ENCODE measurements at regions not wholly inside any gene's neighbourhood (a gene's known extent, or its start where the extent isn't known, plus 50 kb on each side); places are given as distances from the start of the nearest gene placed in this dataset.

DNA sequence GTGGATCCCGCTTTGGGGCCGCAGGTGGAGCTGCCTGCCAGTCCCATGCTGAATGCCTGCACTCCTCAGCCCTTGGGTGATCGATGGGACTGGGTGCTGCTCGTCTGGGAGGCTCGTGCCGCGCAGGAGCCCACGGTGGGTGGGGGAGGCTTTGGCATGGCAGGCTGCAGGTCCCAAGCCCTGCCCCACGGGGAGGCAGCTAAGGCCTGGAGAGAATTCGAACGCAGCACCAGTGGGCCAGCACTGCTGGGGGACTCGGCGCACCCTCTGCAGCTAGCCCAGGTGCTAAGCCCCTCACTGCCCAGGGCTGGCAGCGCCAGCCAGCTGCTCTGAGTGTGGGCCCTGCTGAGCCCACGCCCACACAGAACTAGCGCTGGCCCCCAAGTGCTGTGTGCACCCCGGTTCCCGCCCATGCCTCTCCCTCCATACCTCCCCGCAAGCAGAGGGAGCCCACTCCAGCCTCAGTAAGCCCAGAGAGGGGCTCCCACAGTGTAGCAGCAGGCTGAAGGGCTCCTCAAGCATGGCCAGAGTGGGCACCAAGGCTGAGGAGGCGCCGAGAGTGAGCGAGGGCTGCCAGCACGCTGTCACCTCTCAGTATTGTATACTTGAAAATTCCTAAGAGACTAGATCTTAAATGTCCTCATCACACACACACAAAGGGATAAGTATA is 1654.2 kb upstream of the SLC39A10 start:
- intact Hi-C loops (cut with micrococcal nuclease; ENCODE audit: unreplicated experiment) = no loop called here
- Histone ChIP-seq H3K9me3 (ENCODE audit: low read length) (no peaks in the 10 kb centered on the region), H3K4me2 (ENCODE audit: low read length) (no peak overlapping the region), H3K36me3 (ENCODE audit: insufficient read depth, low read length) (no peaks in the 10 kb centered on the region), H3K4me1 (ENCODE audit: insufficient read depth, low read length, poor library complexity, severe bottlenecking) (no peaks in the 10 kb centered on the region), H3K27ac (ENCODE audit: low read depth, low read length, poor library complexity, severe bottlenecking) (no peak overlapping the region), H3K4me3 (ENCODE audit: low read depth, low read length, poor library complexity, severe bottlenecking) (no peak overlapping the region), H3K9me2 (ENCODE audit: insufficient read depth, low read length) (no peaks in the 10 kb centered on the region), H3K79me2 (ENCODE audit: insufficient read depth, low read depth, low read length) (no peaks in the 10 kb centered on the region), H4K20me1 (ENCODE audit: insufficient read depth, low read length) (no peaks in the 10 kb centered on the region), H2AFZ (ENCODE audit: low read length) (no peak overlapping the region)
- no TSS peak for BruUV-seq (replicated peaks)
- no peak for TF ChIP-seq EZH2phosphoT487 (IDR thresholded peaks at IDR 0.05; ENCODE audit: borderline replicate concordance, low read depth, low read length)
- TF ChIP-seq, protein P1, sequence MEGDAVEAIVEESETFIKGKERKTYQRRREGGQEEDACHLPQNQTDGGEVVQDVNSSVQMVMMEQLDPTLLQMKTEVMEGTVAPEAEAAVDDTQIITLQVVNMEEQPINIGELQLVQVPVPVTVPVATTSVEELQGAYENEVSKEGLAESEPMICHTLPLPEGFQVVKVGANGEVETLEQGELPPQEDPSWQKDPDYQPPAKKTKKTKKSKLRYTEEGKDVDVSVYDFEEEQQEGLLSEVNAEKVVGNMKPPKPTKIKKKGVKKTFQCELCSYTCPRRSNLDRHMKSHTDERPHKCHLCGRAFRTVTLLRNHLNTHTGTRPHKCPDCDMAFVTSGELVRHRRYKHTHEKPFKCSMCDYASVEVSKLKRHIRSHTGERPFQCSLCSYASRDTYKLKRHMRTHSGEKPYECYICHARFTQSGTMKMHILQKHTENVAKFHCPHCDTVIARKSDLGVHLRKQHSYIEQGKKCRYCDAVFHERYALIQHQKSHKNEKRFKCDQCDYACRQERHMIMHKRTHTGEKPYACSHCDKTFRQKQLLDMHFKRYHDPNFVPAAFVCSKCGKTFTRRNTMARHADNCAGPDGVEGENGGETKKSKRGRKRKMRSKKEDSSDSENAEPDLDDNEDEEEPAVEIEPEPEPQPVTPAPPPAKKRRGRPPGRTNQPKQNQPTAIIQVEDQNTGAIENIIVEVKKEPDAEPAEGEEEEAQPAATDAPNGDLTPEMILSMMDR (conservative IDR thresholded peaks at IDR 0.05; ENCODE audit: low read length) = no peak
- CTCF ChIA-PET (ENCODE audit: unreplicated experiment) = no interaction called here
- DNase-seq (ENCODE audit: low spot score) = no peak
- POLR2A ChIA-PET = interaction anchor here (0.6 kb wide), 1 partner anchor 301 kb away, joined by 3 read pairs; no protein-coding TSS in a partner anchor

DNA sequence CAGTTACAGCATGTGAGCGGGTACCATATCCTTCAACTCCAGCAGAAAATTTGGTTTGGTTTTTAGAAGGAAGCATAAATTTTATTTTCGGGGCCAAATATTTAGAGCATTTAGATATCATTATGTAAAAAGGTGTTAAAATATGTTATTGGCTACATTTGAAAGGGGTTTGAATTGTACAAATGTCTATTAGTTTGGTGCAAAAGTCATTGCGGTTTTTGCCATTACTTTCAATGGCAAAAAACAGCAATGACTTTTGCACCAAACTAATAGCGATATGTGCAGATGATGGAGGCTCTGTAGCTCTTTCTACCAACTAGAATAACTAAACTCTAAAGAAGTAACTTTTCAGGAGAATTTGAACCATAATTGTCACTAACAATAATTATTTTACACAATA is 1666.2 kb upstream of the SLC39A10 start:
- no peak overlapping the region for H3K4me3 ChIP-seq (ENCODE audit: low read depth, low read length, poor library complexity, severe bottlenecking)
- no peak overlapping the region for H3K27ac ChIP-seq (ENCODE audit: low read depth, low read length, poor library complexity, severe bottlenecking)
- H3K9me3 ChIP-seq (ENCODE audit: low read length) = no peaks in the 10 kb centered on the region
- no peaks in the 10 kb centered on the region for H4K20me1 ChIP-seq (ENCODE audit: insufficient read depth, low read length)
- no peak overlapping the region for H3K4me2 ChIP-seq (ENCODE audit: low read length)
- H3K79me2 ChIP-seq (ENCODE audit: insufficient read depth, low read depth, low read length) = no peaks in the 10 kb centered on the region
- CTCF ChIA-PET (ENCODE audit: unreplicated experiment) = no interaction called here
- H2AFZ ChIP-seq (ENCODE audit: low read length) = no peak overlapping the region
- TF ChIP-seq, protein P1 (conservative IDR thresholded peaks at IDR 0.05; ENCODE audit: low read length) = no peak
- no TSS peak for BruUV-seq (replicated peaks)
- H3K36me3 ChIP-seq (ENCODE audit: insufficient read depth, low read length) = no peaks in the 10 kb centered on the region
- no peaks in the 10 kb centered on the region for H3K9me2 ChIP-seq (ENCODE audit: insufficient read depth, low read length)
- no peak for DNase-seq (ENCODE audit: low spot score)
- intact Hi-C loops (cut with micrococcal nuclease; ENCODE audit: unreplicated experiment) = no loop called here
- POLR2A ChIA-PET = interaction anchor here (0.7 kb wide), 1 partner anchor 1551 kb away, joined by 3 read pairs; no protein-coding TSS in a partner anchor
- no peaks in the 10 kb centered on the region for H3K4me1 ChIP-seq (ENCODE audit: insufficient read depth, low read length, poor library complexity, severe bottlenecking)

DNA sequence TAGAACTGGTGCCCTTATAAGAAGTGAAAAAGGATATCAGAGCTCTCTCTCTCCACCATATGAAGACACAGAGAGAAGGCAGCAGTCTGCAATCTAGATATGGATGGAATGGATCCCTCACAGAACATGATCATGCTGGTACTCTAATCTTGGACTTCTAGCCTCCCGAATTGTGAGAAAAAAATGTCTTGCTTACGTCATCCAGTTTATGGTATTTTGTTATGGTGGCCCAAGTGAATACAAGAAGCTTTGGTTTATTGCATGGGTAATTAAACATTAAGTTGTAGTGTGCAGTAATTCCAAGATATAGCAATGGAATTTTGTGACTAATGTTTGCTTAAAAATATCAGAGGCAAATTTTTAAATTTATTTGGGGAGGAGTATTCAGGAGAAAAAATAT is 1667.4 kb upstream of the SLC39A10 start:
- Histone ChIP-seq H3K79me2 (ENCODE audit: insufficient read depth, low read depth, low read length) (no peaks in the 10 kb centered on the region), H2AFZ (ENCODE audit: low read length) (no peak overlapping the region), H4K20me1 (ENCODE audit: insufficient read depth, low read length) (no peaks in the 10 kb centered on the region), H3K4me2 (ENCODE audit: low read length) (no peak overlapping the region), H3K4me1 (ENCODE audit: insufficient read depth, low read length, poor library complexity, severe bottlenecking) (no peaks in the 10 kb centered on the region), H3K27ac (ENCODE audit: low read depth, low read length, poor library complexity, severe bottlenecking) (no peak overlapping the region), H3K9me2 (ENCODE audit: insufficient read depth, low read length) (no peaks in the 10 kb centered on the region), H3K9me3 (ENCODE audit: low read length) (no peaks in the 10 kb centered on the region), H3K4me3 (ENCODE audit: low read depth, low read length, poor library complexity, severe bottlenecking) (no peak overlapping the region), H3K36me3 (ENCODE audit: insufficient read depth, low read length) (no peaks in the 10 kb centered on the region)
- CTCF ChIA-PET (ENCODE audit: unreplicated experiment) = no interaction called here
- TF ChIP-seq, protein P1 (conservative IDR thresholded peaks at IDR 0.05; ENCODE audit: low read length) = no peak
- TF ChIP-seq EZH2phosphoT487 (IDR thresholded peaks at IDR 0.05; ENCODE audit: borderline replicate concordance, low read depth, low read length) = no peak
- no peak for DNase-seq (ENCODE audit: low spot score)
- POLR2A ChIA-PET = interaction anchor here (0.7 kb wide), 1 partner anchor 1507 kb away, joined by 3 read pairs; no protein-coding TSS in a partner anchor
- intact Hi-C loops (cut with micrococcal nuclease; ENCODE audit: unreplicated experiment) = no loop called here
- BruUV-seq (replicated peaks) = no TSS peak
